RPMI8226 (cell line): ENCODE measurements at regions not wholly inside any gene's neighbourhood (a gene's known extent, or its start where the extent isn't known, plus 50 kb on each side); places are given as distances from the start of the nearest gene placed in this dataset.
"Not testable (repeated sequence)": the region's sequence is repeated elsewhere in the genome, so short reads cannot be mapped to it uniquely, and the experiment has no call there.

Experiments used
- DNase-seq: peaks from one replicate; pipeline ENCODE4 v3.0.0-alpha.2; 2015

DNA sequence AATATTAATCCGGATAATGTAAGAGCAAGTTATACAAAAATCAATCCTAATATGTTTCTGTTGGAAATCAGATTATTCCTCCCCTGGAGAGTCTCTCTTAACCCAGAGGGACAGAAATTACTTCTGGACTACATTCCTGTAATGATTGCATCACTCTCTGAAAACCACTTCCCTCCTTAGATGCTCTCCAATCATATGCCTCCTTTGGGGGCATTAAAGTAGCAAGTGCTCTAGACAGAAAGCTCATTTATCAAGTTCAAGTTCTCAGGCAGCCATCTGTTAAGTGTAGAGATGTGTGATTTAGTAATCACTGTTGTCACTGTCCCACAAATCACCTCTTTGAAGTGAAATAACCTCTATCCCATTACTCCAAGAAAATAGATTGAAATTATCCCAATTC, 247.1 kb downstream of the SLCO4C1 start:
- no peak for DNase-seq

GRCh38 chr5:102047073-102047472, 249.0 kb downstream of the SLCO4C1 start:
- DNase-seq: not testable (repeated sequence)

GRCh38 chr5:102040326-102040725, 255.8 kb downstream of the SLCO4C1 start:
- DNase-seq: no peak

DNA sequence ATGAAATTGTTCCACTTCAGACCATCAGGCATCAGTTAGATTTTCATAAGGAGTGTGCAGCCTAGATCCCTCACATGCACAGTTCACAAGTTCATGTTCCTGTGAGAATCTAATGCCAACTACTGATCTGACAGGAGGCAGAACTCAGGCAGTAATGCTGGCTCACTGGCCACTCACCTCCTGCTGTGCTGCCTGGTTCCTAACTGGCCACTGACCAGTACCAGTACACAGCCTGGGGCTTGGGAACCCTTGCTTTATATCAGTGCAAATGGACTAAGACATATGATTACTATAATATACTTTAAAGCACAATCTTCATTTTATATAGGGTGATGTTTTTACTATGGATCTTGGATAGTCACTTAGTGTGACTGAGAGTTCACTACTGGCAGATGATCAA, 259.2 kb downstream of the SLCO4C1 start:
- no peak for DNase-seq

DNA sequence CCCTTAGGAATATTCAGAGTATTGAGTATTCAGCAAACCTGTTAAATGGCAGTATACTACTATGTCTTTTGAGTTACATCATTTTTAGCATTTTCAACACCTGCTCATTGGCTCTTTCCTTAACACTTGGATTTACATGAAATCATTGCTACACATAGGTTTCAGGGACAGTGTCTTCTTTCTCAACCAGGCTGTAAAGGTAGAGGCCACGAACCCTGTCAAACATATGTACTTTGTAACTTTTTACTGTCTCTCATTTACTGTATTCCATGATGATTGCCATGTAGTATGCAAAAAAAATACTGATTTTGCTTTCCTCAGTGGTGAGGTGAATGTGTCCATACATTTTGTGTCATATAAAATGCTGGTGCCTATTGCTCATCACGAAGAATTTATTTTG, 264.4 kb downstream of the SLCO4C1 start:
- no peak for DNase-seq

- DNase-seq: no peak
These were observed 277.4 kb downstream of the SLCO4C1 start for GRCh38 chr5:102018690-102019089.

- no peak for DNase-seq
These were observed 277.8 kb downstream of the SLCO4C1 start for GRCh38 chr5:102018279-102018678.

DNA sequence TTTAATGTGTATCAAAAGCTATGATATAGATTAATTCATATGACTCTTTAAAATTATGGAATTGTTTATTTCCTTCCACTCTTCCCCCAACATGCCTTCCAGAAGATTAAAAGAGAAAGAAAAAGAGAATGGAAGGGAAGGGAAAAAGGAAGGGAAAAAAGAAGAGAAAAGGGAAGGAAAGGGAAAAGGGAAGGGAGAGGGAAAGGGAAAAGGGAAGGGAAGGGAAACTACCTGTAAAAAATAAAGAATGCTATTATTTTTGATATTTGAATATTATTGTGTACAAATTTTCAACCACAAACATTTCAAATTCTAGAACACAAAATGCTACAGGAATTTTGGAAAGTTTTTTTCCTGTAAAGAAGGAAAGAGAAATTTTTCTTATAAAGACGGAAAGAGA, 281.7 kb downstream of the SLCO4C1 start:
- no peak for DNase-seq

GRCh38 chr5:102010644-102011043, 285.4 kb downstream of the SLCO4C1 start:
- no peak for DNase-seq

- no peak for DNase-seq
These were observed 298.8 kb downstream of the SLCO4C1 start for GRCh38 chr5:101997235-101997634.

DNA sequence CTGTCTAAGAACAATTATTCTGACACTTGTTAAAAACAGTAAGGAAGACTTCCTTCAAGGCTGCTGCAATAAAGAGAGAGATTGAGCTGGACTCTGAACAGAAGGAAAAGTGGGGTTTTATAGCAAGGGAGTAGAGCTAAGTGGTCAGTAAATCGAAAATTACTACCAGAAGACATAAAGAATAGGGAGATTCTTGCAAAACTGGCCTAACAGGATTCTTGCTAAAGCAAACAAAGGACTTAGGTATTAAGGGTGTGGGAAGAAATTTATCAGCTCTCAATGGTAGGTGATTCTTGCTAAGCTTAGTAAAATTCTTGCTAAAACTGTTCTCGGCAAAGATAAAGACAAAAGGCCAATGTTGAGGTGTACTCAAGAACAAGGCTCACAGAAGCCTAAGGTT, 300.5 kb downstream of the SLCO4C1 start:
- DNase-seq: no peak

GRCh38 chr5:101991486-101991885, 304.6 kb downstream of the SLCO4C1 start:
- DNase-seq: no peak

DNA sequence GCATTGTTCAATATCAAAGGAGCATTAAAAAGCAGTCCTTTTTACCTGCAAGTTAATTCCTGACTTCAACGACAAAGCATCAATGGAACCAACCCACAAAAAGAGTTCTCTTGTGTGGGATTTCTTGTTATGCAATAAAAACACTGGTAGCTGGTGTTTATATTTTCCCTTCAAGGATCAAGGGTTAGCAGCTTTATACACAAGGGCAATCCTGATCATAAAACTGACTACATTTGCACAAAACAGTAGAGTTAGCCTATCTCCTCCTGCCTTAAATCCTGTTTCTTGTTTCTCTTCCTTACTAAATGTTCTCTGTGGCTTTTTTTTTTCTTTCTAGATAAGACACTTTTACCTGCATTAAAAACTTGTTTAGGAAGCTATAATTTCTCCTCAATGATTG, 306.4 kb downstream of the SLCO4C1 start:
- no peak for DNase-seq

DNA sequence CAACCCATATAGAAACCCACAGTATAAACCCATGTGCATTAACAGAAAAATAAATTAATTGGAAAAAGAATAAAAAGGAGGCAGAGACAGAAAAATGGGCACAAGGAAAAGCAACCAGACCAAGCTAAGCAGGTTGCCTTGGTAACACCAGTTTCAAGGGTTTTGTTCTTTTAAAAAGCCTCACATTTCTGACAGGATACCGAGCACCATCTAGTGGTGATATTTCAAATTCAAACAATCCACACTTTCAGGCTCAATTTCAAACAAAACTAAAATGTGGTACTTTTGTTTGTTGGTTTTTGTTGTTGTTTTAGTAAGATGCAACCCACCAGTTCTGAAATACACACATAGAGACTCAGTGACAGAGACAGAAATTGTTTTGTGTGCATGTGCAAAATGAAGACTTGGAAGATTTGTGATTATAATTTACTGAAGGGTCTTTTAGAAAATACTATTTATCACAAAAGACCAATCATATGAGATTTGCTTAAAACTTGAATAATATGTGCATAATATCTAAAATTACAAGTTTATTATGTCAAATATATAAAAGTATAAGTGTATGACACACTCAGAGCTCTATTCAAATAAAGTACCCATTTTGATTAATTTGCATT, 318.2 kb downstream of the SLCO4C1 start:
- DNase-seq: peak; percentile 58

- DNase-seq: no peak
These were observed 319.2 kb downstream of the SLCO4C1 start for GRCh38 chr5:101976933-101977332.

GRCh38 chr5:101969742-101970141, 326.3 kb downstream of the SLCO4C1 start:
- DNase-seq: no peak

GRCh38 chr5:101966476-101966875, 329.6 kb downstream of the SLCO4C1 start:
- DNase-seq: no peak

GRCh38 chr5:101955891-101956290, 340.2 kb downstream of the SLCO4C1 start:
- DNase-seq: no peak

- no peak for DNase-seq
These were observed 346.1 kb downstream of the SLCO4C1 start for GRCh38 chr5:101950019-101950418.

- DNase-seq: no peak
These were observed 347.5 kb downstream of the SLCO4C1 start for GRCh38 chr5:101948615-101949014.

DNA sequence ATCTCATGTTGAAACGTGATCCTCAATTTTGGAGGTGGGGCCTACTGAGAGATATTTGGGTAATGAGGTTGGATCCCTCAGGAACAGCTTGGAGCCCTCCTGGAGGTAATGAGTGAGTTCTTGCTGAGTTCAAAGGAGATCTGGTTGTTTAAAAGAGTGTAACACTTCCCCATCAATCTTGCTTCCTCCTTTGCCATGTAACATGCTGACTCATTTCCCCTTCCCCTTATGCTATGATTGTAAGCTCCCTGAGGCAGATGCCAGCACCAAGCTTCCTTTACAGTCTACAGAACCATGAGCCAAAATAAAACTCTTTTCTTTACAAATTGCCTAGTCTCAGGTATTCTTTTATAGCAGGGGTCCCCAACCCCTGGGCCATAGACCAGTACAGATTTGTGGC, 352.3 kb downstream of the SLCO4C1 start:
- peak; percentile 7 for DNase-seq

GRCh38 chr5:101942321-101942882, 353.7 kb downstream of the SLCO4C1 start:
- DNase-seq: peak; percentile 46

GRCh38 chr5:101937041-101937440, 359.0 kb downstream of the SLCO4C1 start:
- no peak for DNase-seq

- DNase-seq: no peak
These were observed 361.0 kb downstream of the SLCO4C1 start for GRCh38 chr5:101935086-101935485.

DNA sequence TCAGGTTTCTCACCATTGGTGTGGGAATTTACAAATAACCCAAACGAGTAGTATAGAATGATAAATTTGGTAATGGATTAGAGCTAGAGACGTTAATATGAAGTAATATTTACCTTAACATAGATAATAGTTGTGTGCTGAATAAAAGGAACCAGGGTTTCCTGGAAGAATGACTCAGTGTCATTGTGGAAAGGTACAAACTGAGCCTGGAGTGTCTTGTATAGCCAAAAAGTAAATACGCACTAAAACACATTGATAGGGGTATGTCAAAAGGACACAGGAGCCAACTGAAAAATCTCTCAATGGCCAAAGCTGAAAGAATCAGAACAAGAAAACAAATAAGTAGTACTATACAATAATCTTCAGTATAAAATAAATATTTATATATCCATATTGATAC, 363.5 kb downstream of the SLCO4C1 start:
- DNase-seq: no peak
